Endodermal cell (in vitro differentiated cells): ENCODE measurements at regions not wholly inside any gene's neighbourhood (a gene's known extent, or its start where the extent isn't known, plus 50 kb on each side); places are given as distances from the start of the nearest gene placed in this dataset.
A peak's percentile ranks its signal among the peaks of the same experiment; 100 is the strongest.

Experiments used
- DNase-seq: peaks from one replicate; pipeline ENCODE4 v3.0.0-alpha.2; 2017
- H3K27ac ChIP-seq: 2 replicates; pipeline ENCODE4 v1.5.1; 2013; ENCODE audit warnings: mild to moderate bottlenecking, low read depth, low read length, moderate library complexity
- H3K27me3 ChIP-seq: 2 replicates; pipeline ENCODE4 v1.6.1; 2013; ENCODE audit warnings: mild to moderate bottlenecking, low read length, moderate library complexity; ENCODE audit not compliant: insufficient read depth, control insufficient read depth, poor library complexity, severe bottlenecking
- H3K36me3 ChIP-seq: 2 replicates; pipeline ENCODE4 v1.7.0; 2013; ENCODE audit warnings: mild to moderate bottlenecking, low read length, moderate library complexity; ENCODE audit not compliant: control insufficient read depth, insufficient read depth
- H3K4me1 ChIP-seq: one replicate; pipeline ENCODE4 v1.7.0; 2013; ENCODE audit warnings: low read length; ENCODE audit not compliant: control insufficient read depth, insufficient read depth
- H3K4me3 ChIP-seq: 2 replicates; pipeline ENCODE4 v1.5.1; 2013; ENCODE audit warnings: mild to moderate bottlenecking, low read length, moderate library complexity
- H3K9ac ChIP-seq: 2 replicates; pipeline ENCODE4 v1.6.1; 2013; ENCODE audit warnings: mild to moderate bottlenecking, low read length, moderate library complexity; ENCODE audit not compliant: poor library complexity, severe bottlenecking; ENCODE audit errors: extremely low read depth
- H3K9me3 ChIP-seq: 2 replicates; pipeline ENCODE4 v1.6.1; 2013; ENCODE audit warnings: mild to moderate bottlenecking, low read length, moderate library complexity; ENCODE audit not compliant: control insufficient read depth
- H3K27ac Mint-ChIP-seq: 2 replicates; pipeline ENCODE4 v1.8.0; 2020; ENCODE audit warnings: mixed read lengths
- H3K27me3 Mint-ChIP-seq: 2 replicates; pipeline ENCODE4 v1.8.0; 2021; ENCODE audit warnings: mild to moderate bottlenecking, mixed read lengths; ENCODE audit not compliant: insufficient read depth
- H3K36me3 Mint-ChIP-seq: 2 replicates; pipeline ENCODE4 v1.8.0; 2020; ENCODE audit warnings: low read depth, mixed read lengths
- H3K4me1 Mint-ChIP-seq: 2 replicates; pipeline ENCODE4 v1.8.0; 2020; ENCODE audit warnings: mixed read lengths
- H3K4me3 Mint-ChIP-seq: 2 replicates; pipeline ENCODE4 v1.8.0; 2020; ENCODE audit warnings: mild to moderate bottlenecking, moderate library complexity, mixed read lengths
- H3K9me3 Mint-ChIP-seq: 2 replicates; pipeline ENCODE4 v1.8.0; 2020; ENCODE audit warnings: mild to moderate bottlenecking, mixed read lengths
- CTCF ChIP-seq: fragments of 200-600 bp; sonication (generic); conservative IDR thresholded peaks from 2 replicates; pipeline ENCODE4 v1.5.0; 2021; ENCODE audit warnings: antibody characterized with exemption, mild to moderate bottlenecking
- WGBS, 2 experiments: methylation state at CpG; one replicate each; pipeline versions ENCODE4 v1.1.5 to v1.1.7; 2013; ENCODE audit warnings: missing lambda C conversion rate in 2 of 2, mixed read lengths in 1 of 2; ENCODE audit not compliant: insufficient coverage in 1 of 2, insufficient read length in 1 of 2; 5-methylcytosine and 5-hydroxymethylcytosine counted together

GRCh38 chr13:72567566-72567965 lies 159.9 kb downstream of the MZT1 start:
- Mint-ChIP-seq H3K27ac (no peak overlapping the region), H3K9me3 (no peaks in the 10 kb centered on the region), H3K4me3 (no peak overlapping the region), H3K27me3 (no peaks in the 10 kb centered on the region), H3K36me3 (no peaks in the 10 kb centered on the region), H3K4me1 (no peaks in the 10 kb centered on the region)
- TF ChIP-seq CTCF = peak; percentile 61
- H3K27me3 ChIP-seq = no peaks in the 10 kb centered on the region
- no peak overlapping the region for H3K27ac ChIP-seq
- no peak overlapping the region for H3K9ac ChIP-seq
- WGBS, 2 experiments = 76 to 90% methylated on average over 2 to 5 of the region's 5 CpGs
- no peak overlapping the region for H3K4me3 ChIP-seq
- no peaks in the 10 kb centered on the region for H3K4me1 ChIP-seq
- peak; percentile 54 for DNase-seq
- H3K9me3 ChIP-seq = no peaks in the 10 kb centered on the region
- no peaks in the 10 kb centered on the region for H3K36me3 ChIP-seq

GRCh38 chr13:72566526-72566925 lies 160.9 kb downstream of the MZT1 start:
- Mint-ChIP-seq H3K27me3 (no peaks in the 10 kb centered on the region), H3K36me3 (no peaks in the 10 kb centered on the region), H3K9me3 (no peaks in the 10 kb centered on the region), H3K27ac (no peak overlapping the region), H3K4me1 (no peaks in the 10 kb centered on the region), H3K4me3 (no peak overlapping the region)
- Histone ChIP-seq H3K36me3 (no peaks in the 10 kb centered on the region), H3K4me3 (no peak overlapping the region), H3K27ac (no peak overlapping the region), H3K4me1 (no peaks in the 10 kb centered on the region), H3K9me3 (no peaks in the 10 kb centered on the region), H3K9ac (no peak overlapping the region), H3K27me3 (no peaks in the 10 kb centered on the region)
- TF ChIP-seq CTCF = no peak
- DNase-seq = no peak
- 98 to 100% methylated on average over 2 to 3 of the region's 3 CpGs for WGBS, 2 experiments

GRCh38 chr13:72565893-72566292 lies 161.5 kb downstream of the MZT1 start:
- peak; percentile 87 for TF ChIP-seq CTCF
- Histone ChIP-seq H3K4me1 (no peaks in the 10 kb centered on the region), H3K9me3 (no peaks in the 10 kb centered on the region), H3K27ac (no peak overlapping the region), H3K4me3 (no peak overlapping the region), H3K27me3 (no peaks in the 10 kb centered on the region), H3K36me3 (no peaks in the 10 kb centered on the region), H3K9ac (no peak overlapping the region)
- H3K36me3 Mint-ChIP-seq = no peaks in the 10 kb centered on the region
- H3K9me3 Mint-ChIP-seq = no peaks in the 10 kb centered on the region
- 13% methylated on average over 1 of the region's 1 CpG; no CpG with 5 or more reads in 1 of the 2 experiments for WGBS, 2 experiments
- DNase-seq = no peak
- no peaks in the 10 kb centered on the region for H3K27me3 Mint-ChIP-seq
- H3K27ac Mint-ChIP-seq = no peak overlapping the region
- H3K4me1 Mint-ChIP-seq = no peaks in the 10 kb centered on the region
- no peak overlapping the region for H3K4me3 Mint-ChIP-seq
